Activated CD4-positive, alpha-beta T cell treated with anti-CD3 and anti-CD28 coated beads, Interleukin-2, amount 10 ng/mL, durations not matched to agents 24 days and 14 days (primary cell): ENCODE measurements at regions not wholly inside any gene's neighbourhood (a gene's known extent, or its start where the extent isn't known, plus 50 kb on each side); places are given as distances from the start of the nearest gene placed in this dataset.

Experiments used
- DNase-seq: peaks from one replicate; pipeline ENCODE4 v3.0.0; 2022
- H3K27ac Mint-ChIP-seq: one replicate; pipeline ENCODE4 v1.8.0; 2022; ENCODE audit warnings: mild to moderate bottlenecking, mixed read lengths
- H3K27me3 Mint-ChIP-seq: one replicate; pipeline ENCODE4 v1.8.0; 2022; ENCODE audit warnings: mixed read lengths
- H3K36me3 Mint-ChIP-seq: one replicate; pipeline ENCODE4 v1.8.0; 2022; ENCODE audit warnings: low read depth, mild to moderate bottlenecking, mixed read lengths
- H3K4me1 Mint-ChIP-seq: one replicate; pipeline ENCODE4 v1.8.0; 2021; ENCODE audit warnings: mixed read lengths
- H3K4me3 Mint-ChIP-seq: one replicate; pipeline ENCODE4 v1.8.0; 2022; ENCODE audit warnings: mild to moderate bottlenecking, moderate library complexity, mixed read lengths
- H3K9me3 Mint-ChIP-seq: one replicate; pipeline ENCODE4 v1.8.0; 2021; ENCODE audit warnings: mixed read lengths
- intact Hi-C: fragments of 100-400 bp; cut with micrococcal nuclease; formaldehyde crosslinking; loops from one replicate; pipeline ENCODE4 v1.15.1; 2023

- Mint-ChIP-seq H3K9me3 (peaks cover 11% of the 10 kb centered on the region), H3K4me3 (no peak overlapping the region), H3K4me1 (no peaks in the 10 kb centered on the region), H3K27me3 (peaks cover 7% of the 10 kb centered on the region), H3K36me3 (no peaks in the 10 kb centered on the region), H3K27ac (no peak overlapping the region)
- DNase-seq: no peak
- intact Hi-C loops: no loop called here
Measured at GRCh38 chr17:5793899-5794298, 209.6 kb upstream of the NLRP1 start.

GRCh38 chr17:5794385-5794784 lies 210.1 kb upstream of the NLRP1 start:
- no peak for DNase-seq
- no peak overlapping the region for H3K4me3 Mint-ChIP-seq
- no peak overlapping the region for H3K27ac Mint-ChIP-seq
- H3K27me3 Mint-ChIP-seq: peaks cover 7% of the 10 kb centered on the region
- no peaks in the 10 kb centered on the region for H3K4me1 Mint-ChIP-seq
- peaks cover 11% of the 10 kb centered on the region for H3K9me3 Mint-ChIP-seq
- H3K36me3 Mint-ChIP-seq: no peaks in the 10 kb centered on the region
- intact Hi-C loops: no loop called here

GRCh38 chr17:5794881-5795506 lies 210.7 kb upstream of the NLRP1 start:
- H3K27ac Mint-ChIP-seq: no peak overlapping the region
- no peak overlapping the region for H3K4me3 Mint-ChIP-seq
- DNase-seq: no peak
- H3K36me3 Mint-ChIP-seq: no peaks in the 10 kb centered on the region
- H3K27me3 Mint-ChIP-seq: peaks cover 8% of the 10 kb centered on the region
- H3K9me3 Mint-ChIP-seq: peaks cover 11% of the 10 kb centered on the region
- H3K4me1 Mint-ChIP-seq: no peaks in the 10 kb centered on the region
- intact Hi-C loops: no loop called here

GRCh38 chr17:5797447-5798050 lies 213.2 kb upstream of the NLRP1 start:
- Mint-ChIP-seq H3K36me3 (no peaks in the 10 kb centered on the region), H3K4me3 (no peak overlapping the region), H3K27me3 (peaks cover 10% of the 10 kb centered on the region), H3K4me1 (no peaks in the 10 kb centered on the region), H3K9me3 (peaks cover 5% of the 10 kb centered on the region), H3K27ac (no peak overlapping the region)
- DNase-seq: no peak
- intact Hi-C loops: no loop called here

- no peaks in the 10 kb centered on the region for H3K4me1 Mint-ChIP-seq
- H3K36me3 Mint-ChIP-seq: no peaks in the 10 kb centered on the region
- peaks cover 10% of the 10 kb centered on the region for H3K27me3 Mint-ChIP-seq
- DNase-seq: no peak
- no peak overlapping the region for H3K27ac Mint-ChIP-seq
- intact Hi-C loops: no loop called here
- no peak overlapping the region for H3K4me3 Mint-ChIP-seq
- H3K9me3 Mint-ChIP-seq: peaks cover under 1% of the 10 kb centered on the region
Measured at GRCh38 chr17:5798094-5798493, 213.8 kb upstream of the NLRP1 start.

GRCh38 chr17:5800131-5800530 lies 215.8 kb upstream of the NLRP1 start:
- intact Hi-C loops: no loop called here
- DNase-seq: no peak
- Mint-ChIP-seq H3K9me3 (no peaks in the 10 kb centered on the region), H3K4me1 (no peaks in the 10 kb centered on the region), H3K4me3 (no peak overlapping the region), H3K36me3 (no peaks in the 10 kb centered on the region), H3K27me3 (peaks cover 10% of the 10 kb centered on the region), H3K27ac (no peak overlapping the region)

- Mint-ChIP-seq H3K27me3 (peaks cover 10% of the 10 kb centered on the region), H3K4me3 (no peak overlapping the region), H3K36me3 (no peaks in the 10 kb centered on the region), H3K9me3 (no peaks in the 10 kb centered on the region), H3K27ac (no peak overlapping the region), H3K4me1 (no peaks in the 10 kb centered on the region)
- no peak for DNase-seq
- intact Hi-C loops: no loop called here
Measured at GRCh38 chr17:5800646-5801045, 216.3 kb upstream of the NLRP1 start.

- no peak overlapping the region for H3K27ac Mint-ChIP-seq
- H3K4me3 Mint-ChIP-seq: no peak overlapping the region
- H3K27me3 Mint-ChIP-seq: peaks cover 9% of the 10 kb centered on the region
- H3K9me3 Mint-ChIP-seq: no peaks in the 10 kb centered on the region
- no peaks in the 10 kb centered on the region for H3K4me1 Mint-ChIP-seq
- intact Hi-C loops: no loop called here
- DNase-seq: no peak
- no peaks in the 10 kb centered on the region for H3K36me3 Mint-ChIP-seq
Measured at GRCh38 chr17:5804251-5804650, 219.9 kb upstream of the NLRP1 start.

- H3K4me3 Mint-ChIP-seq: no peak overlapping the region
Measured at GRCh38 chr17:5809056-5809455, 224.7 kb upstream of the NLRP1 start.

GRCh38 chr17:5809580-5810188 lies 225.4 kb upstream of the NLRP1 start:
- peaks cover 3% of the 10 kb centered on the region for H3K27me3 Mint-ChIP-seq

More at GRCh38 chr17:5809056-5809455, 224.7 kb upstream of the NLRP1 start:
- H3K27ac Mint-ChIP-seq: no peak overlapping the region
- DNase-seq: no peak
- intact Hi-C loops: no loop called here
- H3K36me3 Mint-ChIP-seq: no peaks in the 10 kb centered on the region
- peaks cover 3% of the 10 kb centered on the region for H3K27me3 Mint-ChIP-seq
- no peaks in the 10 kb centered on the region for H3K4me1 Mint-ChIP-seq
- peaks cover 9% of the 10 kb centered on the region for H3K9me3 Mint-ChIP-seq

GRCh38 chr17:5812590-5812989 lies 228.3 kb upstream of the NLRP1 start:
- Mint-ChIP-seq H3K36me3 (no peaks in the 10 kb centered on the region), H3K27me3 (no peaks in the 10 kb centered on the region), H3K9me3 (peaks cover 9% of the 10 kb centered on the region), H3K4me3 (no peak overlapping the region), H3K4me1 (no peaks in the 10 kb centered on the region), H3K27ac (no peak overlapping the region)
- intact Hi-C loops: no loop called here
- DNase-seq: no peak

More at GRCh38 chr17:5809580-5810188, 225.4 kb upstream of the NLRP1 start:
- no peaks in the 10 kb centered on the region for H3K36me3 Mint-ChIP-seq
- H3K4me1 Mint-ChIP-seq: no peaks in the 10 kb centered on the region
- no peak for DNase-seq
- intact Hi-C loops: no loop called here
- H3K4me3 Mint-ChIP-seq: no peak overlapping the region
- no peak overlapping the region for H3K27ac Mint-ChIP-seq
- peaks cover 9% of the 10 kb centered on the region for H3K9me3 Mint-ChIP-seq

GRCh38 chr17:5813357-5813756 lies 229.0 kb upstream of the NLRP1 start:
- no peak overlapping the region for H3K27ac Mint-ChIP-seq
- no peak overlapping the region for H3K4me3 Mint-ChIP-seq
- H3K27me3 Mint-ChIP-seq: no peaks in the 10 kb centered on the region
- H3K36me3 Mint-ChIP-seq: no peaks in the 10 kb centered on the region
- intact Hi-C loops: no loop called here
- no peaks in the 10 kb centered on the region for H3K4me1 Mint-ChIP-seq
- H3K9me3 Mint-ChIP-seq: peaks cover 9% of the 10 kb centered on the region
- DNase-seq: no peak

GRCh38 chr17:5815396-5815795 lies 231.1 kb upstream of the NLRP1 start:
- Mint-ChIP-seq H3K4me3 (no peak overlapping the region), H3K36me3 (no peaks in the 10 kb centered on the region), H3K27me3 (no peaks in the 10 kb centered on the region), H3K9me3 (peaks cover 5% of the 10 kb centered on the region), H3K4me1 (no peaks in the 10 kb centered on the region), H3K27ac (no peak overlapping the region)
- intact Hi-C loops: no loop called here
- DNase-seq: no peak

- H3K9me3 Mint-ChIP-seq: no peaks in the 10 kb centered on the region
- H3K36me3 Mint-ChIP-seq: no peaks in the 10 kb centered on the region
- H3K27me3 Mint-ChIP-seq: peaks cover 2% of the 10 kb centered on the region
- H3K4me1 Mint-ChIP-seq: no peaks in the 10 kb centered on the region
- H3K27ac Mint-ChIP-seq: no peak overlapping the region
- no peak for DNase-seq
- intact Hi-C loops: no loop called here
- no peak overlapping the region for H3K4me3 Mint-ChIP-seq
Measured at GRCh38 chr17:5816491-5817070, 232.3 kb upstream of the NLRP1 start.
